Endothelial cell of umbilical vein (primary cell): ENCODE measurements at regions not wholly inside any gene's neighbourhood (a gene's known extent, or its start where the extent isn't known, plus 50 kb on each side); places are given as distances from the start of the nearest gene placed in this dataset.

Source experiments
- BruUV-seq: library from RNA; stranded (reverse); fragments of 400-500 nt; replicated peaks from 2 replicates; lab custom pipeline; 2021; lab: Mats Ljungman, UMichigan
- CTCF ChIA-PET: fragments of 300-600, 350-600 bp; sonication (Branson Sonifier 250); formaldehyde crosslinking; loops from one replicate; lab custom pipeline; 2021; ENCODE audit warnings: antibody characterized with exemption, inconsistent platforms; lab: Charles Lee
- POLR2A ChIA-PET: fragments of 300-600, 350-600 bp; sonication (Branson Sonifier 250); formaldehyde crosslinking; loops from one replicate; lab custom pipeline; 2021; ENCODE audit warnings: antibody characterized with exemption, inconsistent platforms; lab: Charles Lee
- DNase-seq: peaks from one replicate; pipeline ENCODE4 v3.0.0-alpha.2; 2011; ENCODE audit warnings: low read depth, low spot score
- FAIRE-seq: peaks from 2 replicates; lab custom pipeline; 2011; peaks lifted over from hg19 to GRCh38; lab: Jason Lieb, UNC
- H2AFZ ChIP-seq: 2 replicates; pipeline ENCODE4 v1.6.0; 2012; ENCODE audit warnings: low read depth, low read length, control low read depth, inconsistent platforms
- H3K27ac ChIP-seq: 2 replicates; pipeline ENCODE4 v1.5.1; 2011; ENCODE audit warnings: low read depth, mild to moderate bottlenecking, control low read depth, low read length, moderate library complexity; ENCODE audit not compliant: insufficient read depth
- H3K27me3 ChIP-seq, 2 experiments: 2 replicates each; pipeline versions ENCODE4 v1.6.0 to v1.6.1; 2011; ENCODE audit warnings: low read length in 2 of 2, mixed read lengths in 1 of 2; ENCODE audit not compliant: control insufficient read depth in 2 of 2, insufficient read depth in 2 of 2
- H3K36me3 ChIP-seq, 2 experiments: 2 replicates in 1 of 2; 3 replicates in 1 of 2; pipeline ENCODE4 v1.5.1; 2011; ENCODE audit warnings: low read length in 2 of 2, mild to moderate bottlenecking in 1 of 2, moderate library complexity in 1 of 2; ENCODE audit not compliant: control insufficient read depth in 2 of 2, insufficient read depth in 2 of 2; ENCODE audit errors: extremely low read depth in 1 of 2
- H3K4me1 ChIP-seq: 3 replicates; pipeline ENCODE4 v1.5.1; 2011; ENCODE audit warnings: mild to moderate bottlenecking, low read length; ENCODE audit not compliant: control insufficient read depth, insufficient read depth; ENCODE audit errors: extremely low read depth
- H3K4me2 ChIP-seq: 2 replicates; pipeline ENCODE4 v1.6.1; 2011; ENCODE audit warnings: low read length, control low read depth, mixed read lengths; ENCODE audit not compliant: insufficient read depth
- H3K4me3 ChIP-seq, 3 experiments: fragments of 200-600 bp in 1 of 3; sonication (generic), shearing (Covaris generic) in 1 of 3; replicated peaks in 1 of 3; 2 replicates each; pipeline ENCODE4 v1.5.1; 2011 to 2016; ENCODE audit warnings: control low read depth in 3 of 3, low read length in 3 of 3, mild to moderate bottlenecking in 2 of 3, inconsistent platforms in 1 of 3, low read depth in 1 of 3, moderate library complexity in 1 of 3; ENCODE audit not compliant: insufficient read depth in 1 of 3
- H3K79me2 ChIP-seq: 2 replicates; pipeline ENCODE4 v1.6.0; 2012; ENCODE audit warnings: low read length, inconsistent platforms; ENCODE audit not compliant: control insufficient read depth, insufficient read depth
- H3K9ac ChIP-seq: replicated peaks from 2 replicates; pipeline ENCODE3; 2011; ENCODE audit warnings: low read length, control low read depth; ENCODE audit not compliant: insufficient read depth; ENCODE audit errors: extremely low read depth
- H3K9me1 ChIP-seq: replicated peaks from 3 replicates; pipeline ENCODE4 v1.6.0; 2011; ENCODE audit warnings: mild to moderate bottlenecking, low read length; ENCODE audit not compliant: control insufficient read depth, insufficient read depth; ENCODE audit errors: extremely low read depth
- H3K9me3 ChIP-seq: replicated peaks from 2 replicates; pipeline ENCODE4 v1.5.1; 2012; ENCODE audit warnings: low read length, inconsistent platforms; ENCODE audit not compliant: control insufficient read depth, insufficient read depth
- H4K20me1 ChIP-seq: replicated peaks from 2 replicates; pipeline ENCODE3; 2011; ENCODE audit warnings: mild to moderate bottlenecking, low read length; ENCODE audit not compliant: control insufficient read depth, insufficient read depth; ENCODE audit errors: extremely low read depth
- CTCF ChIP-seq, 2 donors: IDR thresholded peaks; 1 replicate in 1 of 2; 2 replicates in 1 of 2; pipeline ENCODE4 v1.5.1; 2011; ENCODE audit warnings: low read length in 2 of 2, mild to moderate bottlenecking in 2 of 2, moderate library complexity in 2 of 2, control low read depth in 1 of 2, inconsistent platforms in 1 of 2, low read depth in 1 of 2; ENCODE audit not compliant: insufficient read depth in 1 of 2; ENCODE audit errors: extremely low read depth in 1 of 2
- EZH2 ChIP-seq: IDR thresholded peaks from 2 replicates; pipeline ENCODE4 v1.6.1; 2012; ENCODE audit warnings: borderline replicate concordance, low read depth, mild to moderate bottlenecking, moderate library complexity, low read length, inconsistent platforms; ENCODE audit not compliant: severe bottlenecking
- FOS ChIP-seq: IDR thresholded peaks from 2 replicates; pipeline ENCODE4 v1.6.1; 2011; ENCODE audit warnings: mild to moderate bottlenecking, low read length, moderate library complexity, borderline replicate concordance; ENCODE audit not compliant: insufficient read depth
- GATA2 ChIP-seq: IDR thresholded peaks from 2 replicates; pipeline ENCODE4 v1.7.0; 2011; ENCODE audit warnings: low read depth, mild to moderate bottlenecking, moderate library complexity, mixed read lengths, low read length; ENCODE audit not compliant: insufficient read length, insufficient read depth
- JUN ChIP-seq: IDR thresholded peaks from 2 replicates; pipeline ENCODE4 v1.6.1; 2011; ENCODE audit warnings: borderline replicate concordance, low read depth; ENCODE audit not compliant: insufficient read length, insufficient read depth
- MAX ChIP-seq: IDR thresholded peaks from 2 replicates; pipeline ENCODE4 v1.6.1; 2011; ENCODE audit not compliant: insufficient read depth, insufficient read length
- MYC ChIP-seq: IDR thresholded peaks from one replicate; pipeline ENCODE4 v1.6.1; 2011; ENCODE audit warnings: mild to moderate bottlenecking, low read depth, low read length
- POLR2AphosphoS5 ChIP-seq: IDR thresholded peaks from 2 replicates; pipeline ENCODE4 v1.6.1; 2012; ENCODE audit warnings: low read depth, mild to moderate bottlenecking, control low read depth, low read length, moderate library complexity; ENCODE audit not compliant: insufficient read depth
- dilution Hi-C: fragments of 300-500 bp; cut with MboI; formaldehyde crosslinking; loops from one replicate; pipeline ENCODE4 v1.15.0; 2019; ENCODE audit warnings: low sequenced_read_pairs; ENCODE audit not compliant: extremely low pct_ligation_motif_present
- intact Hi-C: fragments of 100-400 bp; cut with micrococcal nuclease; formaldehyde crosslinking; loops from one replicate; pipeline ENCODE4 v1.10.0; 2022

- POLR2A ChIA-PET: no interaction called here
These were observed 201.5 kb downstream of the RNF144A start for GRCh38 chr2:7118606-7119131.

More at GRCh38 chr2:7118606-7119131, 201.5 kb downstream of the RNF144A start:
- H3K4me1 ChIP-seq: no peaks in the 10 kb centered on the region
- CTCF ChIA-PET: no interaction called here
- DNase-seq (no peak), FAIRE-seq (no peak)
- no peaks in the 10 kb centered on the region for H4K20me1 ChIP-seq
- intact Hi-C loops: loop anchor here (2.0 kb wide), 1 partner anchor 1568 kb away; no protein-coding TSS in a partner anchor
- no peak overlapping the region for H3K27ac ChIP-seq
- no peaks in the 10 kb centered on the region for H3K9me1 ChIP-seq
- dilution Hi-C loops: no loop called here
- no peaks in the 10 kb centered on the region for H3K9me3 ChIP-seq
- H3K36me3 ChIP-seq: no peaks in the 10 kb centered on the region
- H3K4me3 ChIP-seq: no peak overlapping the region
- peaks cover 0 to 2% of the 10 kb centered on the region in 2 experiments for H3K27me3 ChIP-seq
- H2AFZ ChIP-seq: no peak overlapping the region
- H3K4me2 ChIP-seq: no peak overlapping the region
- no peak overlapping the region for H3K9ac ChIP-seq
- no peaks in the 10 kb centered on the region for H3K79me2 ChIP-seq
- BruUV-seq: no TSS peak
- TF ChIP-seq CTCF (IDR thresholded peaks at IDR 0.05; ENCODE audit: extremely low read depth in 1 of 2, insufficient read depth in 1 of 2, low read depth in 1 of 2, low read length in 2 of 2): no peak
- TF ChIP-seq MAX: no peak
- TF ChIP-seq EZH2: no peak
- no peak for TF ChIP-seq POLR2AphosphoS5
- TF ChIP-seq MYC: no peak
- no peak for TF ChIP-seq FOS
- no peak for TF ChIP-seq JUN
- no peak for TF ChIP-seq GATA2
